Aorta (tissue), 5 donors: ENCODE measurements at regions not wholly inside any gene's neighbourhood (a gene's known extent, or its start where the extent isn't known, plus 50 kb on each side); places are given as distances from the start of the nearest gene placed in this dataset.
"Not testable (repeated sequence)": the region's sequence is repeated elsewhere in the genome, so short reads cannot be mapped to it uniquely, and the experiment has no call there.

ENCODE experiments used
- ATAC-seq: fragments of 200-7000 bp; cut with Tn5 transposase; one replicate; pipeline ENCODE4 v1.9.1; 2022; ENCODE audit warnings: moderate library complexity; ENCODE audit not compliant: low FRiP score
- DNase-seq, 2 donors: peaks; one replicate each; pipeline ENCODE4 v3.0.0-alpha.2; 2020
- H3K27ac ChIP-seq, 2 donors: one replicate each; pipeline ENCODE4 v1.5.1; 2013; ENCODE audit warnings: low read length in 2 of 2, mild to moderate bottlenecking in 2 of 2, moderate library complexity in 2 of 2, control low read depth in 1 of 2, inconsistent platforms in 1 of 2, low read depth in 1 of 2
- H3K27me3 ChIP-seq, 2 donors: one replicate each; pipeline ENCODE4 v1.6.1; 2013; ENCODE audit warnings: control low read depth in 1 of 2, low read length in 1 of 2, mild to moderate bottlenecking in 1 of 2, moderate library complexity in 1 of 2; ENCODE audit not compliant: insufficient read depth in 2 of 2, control insufficient read depth in 1 of 2
- H3K36me3 ChIP-seq, 2 donors: one replicate each; pipeline ENCODE4 v1.6.1; 2013; ENCODE audit warnings: control low read depth in 1 of 2, low read length in 1 of 2, mild to moderate bottlenecking in 1 of 2; ENCODE audit not compliant: insufficient read depth in 2 of 2, control insufficient read depth in 1 of 2
- H3K4me1 ChIP-seq, 2 donors: one replicate each; pipeline ENCODE4 v1.6.1; 2013; ENCODE audit warnings: low read length in 2 of 2, control low read depth in 1 of 2, mild to moderate bottlenecking in 1 of 2, moderate library complexity in 1 of 2; ENCODE audit not compliant: insufficient read depth in 2 of 2, control insufficient read depth in 1 of 2
- H3K4me3 ChIP-seq, 2 donors: one replicate each; pipeline ENCODE4 v1.5.1; 2013; ENCODE audit warnings: low read length in 2 of 2, control low read depth in 1 of 2, mild to moderate bottlenecking in 1 of 2
- H3K9me3 ChIP-seq: one replicate; pipeline ENCODE4 v1.6.1; 2013; ENCODE audit warnings: mild to moderate bottlenecking, low read length; ENCODE audit not compliant: control insufficient read depth
- WGBS, 2 donors: extraction: QIAGEN DNeasy Blood & Tissue Kit; methylation state at CpG; one replicate each; pipeline ENCODE4 v1.1.7; 2013; 5-methylcytosine and 5-hydroxymethylcytosine counted together
- intact Hi-C, 2 donors: fragments of 100-400 bp; cut with DNase I; formaldehyde crosslinking; loops; one replicate each; pipeline versions ENCODE4 v1.14.2 to v1.15.0; 2022
- donor health status: healthy with polysubstance abuse.
- donor health status: Bipolar disorder and iron deficiency.
- donor health status: DM: no; HTN: no; CAD: no.
- donor health status: DM: no; HTN: no; CAD: no.
- donor health status: DM: yes; HTN: yes; CAD: no.

GRCh38 chr13:80705371-80706163 is 364.6 kb upstream of the SPRY2 start:
- Histone ChIP-seq H3K4me3 (no peak overlapping the region), H3K27me3 (no peaks in the 10 kb centered on the region), H3K36me3 (no peaks in the 10 kb centered on the region), H3K27ac (no peak overlapping the region), H3K4me1 (no peaks in the 10 kb centered on the region), H3K9me3 (no peaks in the 10 kb centered on the region)
- intact Hi-C loops: no loop called here
- ATAC-seq (no peak), DNase-seq (peak in 1 of 2 donors; percentile 43)
- WGBS, 2 donors: 89 to 93% methylated on average over 16 to 30 of the region's 30 CpGs

DNA sequence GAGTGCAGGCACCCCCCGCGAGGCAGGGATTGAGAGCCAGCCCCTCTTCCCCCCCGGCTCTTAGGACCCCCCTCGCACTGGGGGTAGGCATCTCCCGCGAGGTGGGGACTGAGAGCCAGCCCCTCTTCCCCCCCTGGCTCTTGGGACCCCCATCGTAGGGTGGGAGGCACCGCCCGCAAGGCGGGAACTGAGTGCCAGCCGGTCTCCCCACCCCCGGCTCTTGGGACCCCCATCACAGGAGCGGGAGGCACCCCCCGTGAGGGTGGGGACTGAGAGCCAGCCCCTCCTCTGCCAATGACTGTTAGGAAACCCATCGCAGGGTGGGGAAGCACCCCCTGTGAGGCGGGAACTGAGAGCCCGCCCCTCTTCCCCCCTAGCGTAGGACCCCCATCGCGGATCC is 363.4 kb upstream of the SPRY2 start:
- DNase-seq: peak in 1 of 2 donors; percentile 36
- Histone ChIP-seq H3K9me3 (no peaks in the 10 kb centered on the region), H3K27ac (no peak overlapping the region), H3K4me3 (no peak overlapping the region), H3K36me3 (no peaks in the 10 kb centered on the region), H3K27me3 (no peaks in the 10 kb centered on the region), H3K4me1 (no peaks in the 10 kb centered on the region)
- WGBS, 2 donors: 97 to 100% methylated on average over 17 to 20 of the region's 20 CpGs
- intact Hi-C loops: no loop called here
- ATAC-seq: no peak

DNA sequence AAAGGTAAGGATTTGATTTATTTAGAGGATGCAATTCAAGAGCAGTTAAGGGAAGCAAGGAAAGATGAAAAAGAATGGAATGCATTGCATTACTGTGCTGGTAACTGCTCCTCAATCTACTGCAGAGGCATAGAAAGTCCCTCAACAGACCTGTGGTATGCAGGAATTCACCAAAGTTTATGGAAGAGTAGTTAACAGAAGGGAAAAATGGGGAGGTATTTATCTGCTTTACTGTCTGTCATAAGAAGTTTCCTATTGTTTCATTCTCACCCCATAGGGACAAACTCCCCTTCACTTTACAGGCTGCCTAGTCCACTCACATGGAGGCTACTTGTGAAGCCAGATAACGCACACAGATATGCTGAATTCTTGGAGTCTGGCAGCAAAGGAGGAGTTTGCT is 354.9 kb upstream of the SPRY2 start:
- H3K36me3 ChIP-seq: no peaks in the 10 kb centered on the region
- intact Hi-C loops: no loop called here
- no peak overlapping the region for H3K4me3 ChIP-seq
- WGBS, 2 donors: 64 to 82% methylated on average over 1 of the region's 1 CpG
- no peak overlapping the region for H3K27ac ChIP-seq
- H3K9me3 ChIP-seq: no peaks in the 10 kb centered on the region
- DNase-seq (no peak), ATAC-seq (no peak)
- H3K27me3 ChIP-seq: no peaks in the 10 kb centered on the region
- no peaks in the 10 kb centered on the region for H3K4me1 ChIP-seq

GRCh38 chr13:80691814-80692213 is 350.9 kb upstream of the SPRY2 start:
- H3K36me3 ChIP-seq, H3K4me3 ChIP-seq, H3K4me1 ChIP-seq, H3K27ac ChIP-seq, H3K9me3 ChIP-seq, H3K27me3 ChIP-seq, ATAC-seq, intact Hi-C loops, DNase-seq: not testable (repeated sequence)
- 82 to 94% methylated on average over 2 of the region's 2 CpGs for WGBS, 2 donors

GRCh38 chr13:80690208-80690607 is 349.3 kb upstream of the SPRY2 start:
- 82% methylated on average over 3 of the region's 3 CpGs for WGBS, 2 donors
- no peaks in the 10 kb centered on the region for H3K9me3 ChIP-seq

DNA sequence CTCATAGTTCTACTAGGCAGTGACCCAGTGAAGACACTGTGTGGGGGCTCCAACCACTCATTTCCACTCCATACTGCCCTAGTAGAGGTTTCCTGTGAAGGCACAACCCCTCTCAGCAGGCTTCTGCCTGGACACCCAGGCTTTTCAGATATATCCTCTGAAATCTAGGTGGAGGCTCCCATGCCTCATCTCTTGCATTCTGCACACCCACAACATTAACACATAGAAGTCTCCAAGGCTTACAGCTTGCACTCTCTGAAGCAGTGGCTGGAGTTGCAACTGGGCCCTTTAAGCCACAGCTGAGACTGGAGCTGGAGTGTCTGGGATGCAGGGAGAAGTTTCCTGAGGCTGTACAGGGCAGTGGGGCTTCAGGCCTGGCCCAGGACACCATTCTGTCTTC is 347.7 kb upstream of the SPRY2 start:
- no peak overlapping the region for H3K27ac ChIP-seq
- DNase-seq: no peak
- H3K36me3 ChIP-seq: no peaks in the 10 kb centered on the region
- H3K4me1 ChIP-seq: no peaks in the 10 kb centered on the region
- ATAC-seq: no peak
- intact Hi-C loops: no loop called here
- H3K4me3 ChIP-seq: no peak overlapping the region
- H3K9me3 ChIP-seq: no peaks in the 10 kb centered on the region
- H3K27me3 ChIP-seq: no peaks in the 10 kb centered on the region

More at GRCh38 chr13:80690208-80690607, 349.3 kb upstream of the SPRY2 start:
- no peak overlapping the region for H3K27ac ChIP-seq
- no peaks in the 10 kb centered on the region for H3K36me3 ChIP-seq
- H3K4me3 ChIP-seq: no peak overlapping the region
- H3K27me3 ChIP-seq: no peaks in the 10 kb centered on the region
- ATAC-seq (no peak), DNase-seq (no peak)
- intact Hi-C loops: no loop called here
- H3K4me1 ChIP-seq: no peaks in the 10 kb centered on the region

GRCh38 chr13:80685942-80686341 is 345.0 kb upstream of the SPRY2 start:
- WGBS, 2 donors: 91% methylated on average over 1 of the region's 1 CpG
- intact Hi-C loops: no loop called here
- H3K27ac ChIP-seq: no peak overlapping the region
- DNase-seq: no peak
- ATAC-seq: no peak
- H3K4me3 ChIP-seq: no peak overlapping the region
- no peaks in the 10 kb centered on the region for H3K27me3 ChIP-seq
- no peaks in the 10 kb centered on the region for H3K4me1 ChIP-seq
- H3K36me3 ChIP-seq: no peaks in the 10 kb centered on the region
- no peaks in the 10 kb centered on the region for H3K9me3 ChIP-seq

- Histone ChIP-seq H3K36me3 (no peaks in the 10 kb centered on the region), H3K4me1 (no peaks in the 10 kb centered on the region), H3K9me3 (peaks cover 4% of the 10 kb centered on the region), H3K27me3 (no peaks in the 10 kb centered on the region), H3K27ac (no peak overlapping the region), H3K4me3 (no peak overlapping the region)
- DNase-seq (no peak), ATAC-seq (no peak)
- intact Hi-C loops: no loop called here
- 72 to 75% methylated on average over 2 of the region's 2 CpGs for WGBS, 2 donors
These were observed 343.5 kb upstream of the SPRY2 start for GRCh38 chr13:80684217-80684991.
